Uterus (tissue), 2 donors: ENCODE measurements at regions not wholly inside any gene's neighbourhood (a gene's known extent, or its start where the extent isn't known, plus 50 kb on each side); places are given as distances from the start of the nearest gene placed in this dataset.

Experiments used
- CTCF ChIP-seq, 4 experiments: fragments of 200-600 bp in 2 of 4; fragments of 450-650 bp in 2 of 4; sonication (generic) in 2 of 4; IDR thresholded peaks; one replicate each; pipeline ENCODE4 v1.5.1; 2016 to 2019; ENCODE audit warnings: antibody characterized with exemption in 4 of 4, mild to moderate bottlenecking in 2 of 4, moderate library complexity in 1 of 4
- POLR2A ChIP-seq, 2 donors: fragments of 450-650 bp; IDR thresholded peaks; one replicate each; pipeline ENCODE4 v1.6.1; 2016; ENCODE audit warnings: antibody characterized with exemption in 2 of 2, mild to moderate bottlenecking in 1 of 2, moderate library complexity in 1 of 2

GRCh38 chr3:18667552-18667951 lies 242.4 kb upstream of the SATB1 start:
- no peak for TF ChIP-seq POLR2A (IDR thresholded peaks at IDR 0.05)
- no peak for TF ChIP-seq CTCF (IDR thresholded peaks at IDR 0.05)
